ENCODE measurements at regions not wholly inside any gene's neighbourhood (a gene's known extent, or its start where the extent isn't known, plus 50 kb on each side); places are given as distances from the start of the nearest gene placed in this dataset.

DNA sequence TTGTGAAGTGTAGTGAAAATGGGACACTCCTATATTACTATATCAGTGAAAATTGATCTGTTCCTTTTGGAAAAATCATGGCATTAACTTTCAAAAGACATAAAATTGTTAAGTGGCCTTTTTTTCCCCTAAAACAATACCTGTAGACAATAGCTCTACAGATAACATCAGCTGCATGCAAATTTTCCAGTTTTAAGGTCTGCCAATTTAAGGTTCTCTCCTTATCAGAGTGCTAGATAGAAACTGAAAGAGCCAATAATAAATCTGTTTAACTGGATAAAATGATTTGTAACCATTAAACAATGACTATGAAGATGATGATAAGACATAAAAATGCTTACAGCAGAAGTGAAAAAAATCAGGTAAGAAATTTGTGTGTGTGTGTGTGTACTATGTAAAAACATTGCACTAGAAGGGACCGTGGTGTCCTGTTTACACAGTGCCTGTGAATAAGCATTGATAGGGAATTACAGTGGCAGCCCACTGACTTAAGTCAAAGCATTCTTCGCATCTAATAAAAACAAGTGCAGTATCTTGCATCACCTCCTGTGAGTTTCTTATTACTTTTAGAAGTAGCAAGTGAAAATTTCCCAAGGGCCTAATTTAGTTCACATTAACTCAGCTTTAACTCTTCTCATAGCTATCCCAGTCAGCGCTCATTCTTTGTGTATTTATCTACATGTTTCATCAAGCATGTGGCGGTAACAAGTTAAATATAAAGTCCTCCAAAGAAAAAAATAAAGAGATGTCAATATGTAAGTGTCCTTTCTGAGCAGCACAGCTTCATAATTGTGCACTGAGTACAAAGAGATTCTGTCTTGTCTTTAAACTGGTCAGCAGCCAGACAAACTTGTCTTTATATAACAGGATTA, 261.9 kb downstream of the ARL4A start:
- no peak for ATAC-seq
- Mint-ChIP-seq H3K9me3 (no peaks in the 10 kb centered on the region), H3K36me3 (no peaks in the 10 kb centered on the region), H3K4me1 (no peaks in the 10 kb centered on the region), H3K27me3 (no peaks in the 10 kb centered on the region), H3K27ac (no peak overlapping the region), H3K4me3 (no peak overlapping the region)

DNA sequence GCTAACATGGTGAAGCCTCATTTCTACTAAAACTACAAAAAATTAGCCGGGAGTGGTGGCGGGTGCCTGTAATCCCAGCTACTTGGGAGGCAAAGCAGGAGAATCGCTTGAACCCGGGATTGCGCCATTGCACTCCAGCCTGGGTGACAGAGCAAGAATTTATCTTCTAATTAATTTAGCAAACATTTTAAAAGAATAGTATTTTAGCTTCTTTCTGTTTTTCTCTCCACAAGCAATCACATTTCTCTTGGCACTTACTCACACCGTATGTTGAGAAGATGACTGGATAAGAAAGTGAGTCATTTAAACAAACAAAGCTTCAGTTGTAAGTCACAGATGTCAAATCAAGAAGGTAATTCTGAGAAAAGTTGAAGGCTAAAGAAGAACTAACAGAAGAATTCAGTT, 264.0 kb downstream of the ARL4A start:
- Mint-ChIP-seq H3K4me1 (no peaks in the 10 kb centered on the region), H3K4me3 (no peak overlapping the region), H3K27me3 (no peaks in the 10 kb centered on the region), H3K9me3 (no peaks in the 10 kb centered on the region), H3K27ac (no peak overlapping the region), H3K36me3 (no peaks in the 10 kb centered on the region)
- no peak for ATAC-seq

DNA sequence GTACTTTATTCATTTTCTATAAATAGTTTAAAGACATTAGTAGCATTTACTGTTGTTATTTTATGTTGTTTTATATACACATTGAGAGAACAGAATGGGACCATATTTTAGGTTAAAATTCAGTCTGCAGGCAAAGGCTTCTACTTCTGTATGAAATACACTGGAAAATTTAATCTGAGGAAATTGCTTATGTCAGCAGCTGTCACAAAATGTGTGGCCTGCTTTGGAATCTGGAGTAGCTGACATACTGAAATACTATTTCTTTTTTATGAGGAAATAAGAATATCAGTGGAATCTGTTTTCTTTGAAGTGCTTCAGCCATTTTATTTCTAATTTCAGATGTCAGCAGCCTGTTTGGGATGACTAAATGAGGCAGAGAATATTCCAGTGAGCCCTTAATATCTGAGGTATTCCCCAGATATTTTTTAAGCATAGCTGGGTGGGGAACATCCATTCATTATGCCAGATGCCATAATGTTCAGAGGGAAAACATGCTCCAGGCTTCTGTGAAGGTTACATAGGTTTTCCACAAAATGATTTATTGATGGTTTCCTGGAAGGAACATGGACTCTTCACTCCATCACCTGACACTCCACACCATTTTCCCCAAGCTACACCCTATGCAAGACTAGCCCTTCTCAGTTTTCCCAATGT, 267.1 kb downstream of the ARL4A start:
- Mint-ChIP-seq H3K27ac (no peak overlapping the region), H3K36me3 (no peaks in the 10 kb centered on the region), H3K4me1 (no peaks in the 10 kb centered on the region), H3K4me3 (no peak overlapping the region), H3K9me3 (no peaks in the 10 kb centered on the region), H3K27me3 (peaks cover 4% of the 10 kb centered on the region)
- ATAC-seq, result no peak

DNA sequence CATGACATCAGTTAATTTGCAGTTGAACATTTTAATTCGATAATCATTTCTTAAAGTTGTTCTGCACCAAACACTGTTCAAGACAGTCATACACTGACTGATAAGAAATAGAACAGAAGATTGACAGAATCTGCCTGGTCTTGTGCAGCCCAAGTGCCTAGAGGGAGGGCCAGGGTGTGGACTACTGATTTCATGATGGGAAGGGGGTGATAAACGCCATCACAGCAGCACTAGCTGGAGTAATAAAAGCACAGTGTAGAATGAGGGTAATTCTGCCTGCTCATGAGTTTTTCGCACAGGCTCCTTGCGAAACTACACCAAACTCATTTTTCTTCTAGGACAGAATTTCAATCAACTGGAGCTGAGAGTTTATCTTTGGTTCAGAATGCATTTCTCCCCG, 270.1 kb downstream of the ARL4A start:
- no peaks in the 10 kb centered on the region for H3K36me3 Mint-ChIP-seq
- ATAC-seq, result no peak
- H3K4me3 Mint-ChIP-seq, result no peak overlapping the region
- H3K4me1 Mint-ChIP-seq, result no peaks in the 10 kb centered on the region
- H3K27me3 Mint-ChIP-seq, result peaks cover 9% of the 10 kb centered on the region
- no peaks in the 10 kb centered on the region for H3K9me3 Mint-ChIP-seq
- H3K27ac Mint-ChIP-seq, result no peak overlapping the region

DNA sequence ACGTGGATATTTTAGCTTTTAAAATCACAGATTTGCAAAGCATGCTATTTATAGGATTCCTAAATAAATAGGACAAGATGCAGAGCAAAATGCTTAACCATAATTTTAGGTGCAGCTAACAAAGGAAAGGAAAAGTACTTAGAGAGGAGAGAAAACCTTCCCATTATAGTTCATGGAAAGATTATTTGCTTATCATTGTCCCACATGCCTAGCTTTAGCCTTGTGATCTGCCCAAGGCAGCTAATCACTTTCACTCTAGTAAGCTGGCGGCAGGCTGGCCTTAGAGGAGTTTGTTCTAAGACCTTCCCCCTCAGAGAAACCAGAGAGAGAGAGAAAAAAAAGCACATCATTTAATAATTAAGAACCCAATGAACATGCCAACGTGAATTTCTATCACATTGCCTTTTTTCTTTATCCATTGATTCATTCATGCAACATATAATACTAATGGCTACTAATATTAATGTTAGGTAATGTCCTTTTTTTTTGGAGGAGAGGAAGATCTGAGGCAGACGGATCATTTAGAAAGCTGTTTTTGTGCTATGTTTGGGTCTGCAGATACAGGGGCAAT, 274.6 kb downstream of the ARL4A start:
- no peak for ATAC-seq
- no peaks in the 10 kb centered on the region for H3K4me1 Mint-ChIP-seq
- H3K27me3 Mint-ChIP-seq, result peaks cover 17% of the 10 kb centered on the region
- no peak overlapping the region for H3K4me3 Mint-ChIP-seq
- H3K9me3 Mint-ChIP-seq, result no peaks in the 10 kb centered on the region
- H3K36me3 Mint-ChIP-seq, result no peaks in the 10 kb centered on the region
- H3K27ac Mint-ChIP-seq, result no peak overlapping the region

DNA sequence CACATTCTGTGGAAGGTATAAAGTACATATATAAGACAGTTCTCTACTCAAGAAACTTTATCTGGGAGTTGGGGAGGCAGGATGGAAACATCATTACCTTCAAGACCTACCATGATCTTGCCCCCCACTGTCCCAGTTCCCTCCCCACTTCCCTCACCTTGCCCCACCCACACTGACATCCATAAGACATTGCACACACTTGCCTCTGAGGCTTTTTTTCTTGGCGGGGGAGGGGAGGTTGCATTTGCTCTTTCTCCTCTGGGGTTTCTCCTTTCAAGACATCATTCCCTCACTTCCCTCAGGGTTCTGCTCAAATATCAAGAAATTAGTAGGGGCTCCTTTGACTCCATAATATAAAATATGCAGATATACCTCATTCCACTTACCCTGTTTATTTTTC, 276.0 kb downstream of the ARL4A start:
- Mint-ChIP-seq H3K4me3 (no peak overlapping the region), H3K36me3 (no peaks in the 10 kb centered on the region), H3K4me1 (no peaks in the 10 kb centered on the region), H3K27me3 (peaks cover 21% of the 10 kb centered on the region), H3K27ac (no peak overlapping the region), H3K9me3 (no peaks in the 10 kb centered on the region)
- ATAC-seq, result no peak

DNA sequence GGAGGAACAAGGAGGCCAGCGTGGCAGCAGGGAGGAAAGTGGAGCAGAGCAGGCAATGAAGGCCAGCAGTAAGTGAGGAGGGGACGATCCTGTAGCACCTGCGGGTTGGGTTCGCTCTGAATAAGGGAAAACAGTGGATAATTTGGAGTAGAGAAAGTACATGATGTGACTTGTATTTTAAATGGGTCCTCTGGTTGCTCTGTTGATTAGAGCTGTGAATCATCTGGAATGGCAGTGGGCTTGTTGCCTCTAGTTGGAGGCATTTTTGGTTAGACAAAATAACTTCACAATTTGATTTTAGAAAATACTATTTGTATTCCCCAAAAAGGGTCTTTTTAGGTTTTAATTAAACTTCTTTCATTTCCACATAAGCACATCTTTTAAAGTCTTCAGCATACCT, 277.4 kb downstream of the ARL4A start:
- peaks cover 18% of the 10 kb centered on the region for H3K27me3 Mint-ChIP-seq
- no peak overlapping the region for H3K27ac Mint-ChIP-seq

DNA sequence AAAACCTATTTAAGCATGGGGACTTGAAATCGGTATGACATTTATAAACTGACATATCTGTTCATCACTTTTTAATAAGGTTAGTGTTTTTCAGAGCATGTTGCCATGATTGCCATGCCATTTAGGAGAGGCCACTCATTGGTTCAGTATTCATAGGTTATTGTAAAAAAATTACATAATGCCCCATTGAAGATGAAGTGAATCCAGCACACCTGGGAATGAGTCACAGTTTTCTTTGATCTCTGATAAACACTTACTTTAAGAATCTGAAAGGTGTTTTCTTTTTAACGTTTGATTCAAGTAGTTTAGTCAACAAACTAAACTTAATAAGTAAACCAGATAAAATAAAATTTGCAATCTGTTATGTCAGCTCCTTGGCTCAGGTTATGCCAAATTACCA, 278.3 kb downstream of the ARL4A start:
- H3K4me3 Mint-ChIP-seq, result no peak overlapping the region
- H3K9me3 Mint-ChIP-seq, result no peaks in the 10 kb centered on the region
- H3K4me1 Mint-ChIP-seq, result no peaks in the 10 kb centered on the region
- H3K36me3 Mint-ChIP-seq, result no peaks in the 10 kb centered on the region
- peaks cover 16% of the 10 kb centered on the region for H3K27me3 Mint-ChIP-seq
- H3K27ac Mint-ChIP-seq, result no peak overlapping the region
- ATAC-seq, result no peak

More for the DNA sequence above, 277.4 kb downstream of the ARL4A start:
- Mint-ChIP-seq H3K36me3 (no peaks in the 10 kb centered on the region), H3K4me1 (no peaks in the 10 kb centered on the region), H3K4me3 (no peak overlapping the region), H3K9me3 (no peaks in the 10 kb centered on the region)
- no peak for ATAC-seq

DNA sequence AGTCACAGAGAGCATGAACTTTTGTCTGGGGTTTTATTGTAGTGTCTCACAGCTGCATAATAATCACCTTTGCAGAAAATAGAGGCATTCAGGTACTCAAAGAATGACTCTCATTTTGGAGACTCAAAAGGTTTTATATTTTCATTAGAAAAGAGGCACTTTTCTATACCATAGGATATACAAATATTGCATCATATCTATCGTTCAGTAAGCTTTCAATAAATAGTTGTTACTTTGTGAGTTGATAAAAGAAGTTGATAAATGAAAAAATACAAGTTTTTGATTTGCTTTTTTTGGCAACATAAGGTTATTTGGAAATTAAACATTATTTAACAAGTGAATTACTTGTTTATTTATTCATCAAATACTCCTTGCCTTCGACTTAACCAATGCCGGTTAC, 279.9 kb downstream of the ARL4A start:
- H3K36me3 Mint-ChIP-seq, result no peaks in the 10 kb centered on the region
- peaks cover 16% of the 10 kb centered on the region for H3K27me3 Mint-ChIP-seq
- no peaks in the 10 kb centered on the region for H3K4me1 Mint-ChIP-seq
- no peak overlapping the region for H3K4me3 Mint-ChIP-seq
- ATAC-seq, result no peak
- no peak overlapping the region for H3K27ac Mint-ChIP-seq
- no peaks in the 10 kb centered on the region for H3K9me3 Mint-ChIP-seq

DNA sequence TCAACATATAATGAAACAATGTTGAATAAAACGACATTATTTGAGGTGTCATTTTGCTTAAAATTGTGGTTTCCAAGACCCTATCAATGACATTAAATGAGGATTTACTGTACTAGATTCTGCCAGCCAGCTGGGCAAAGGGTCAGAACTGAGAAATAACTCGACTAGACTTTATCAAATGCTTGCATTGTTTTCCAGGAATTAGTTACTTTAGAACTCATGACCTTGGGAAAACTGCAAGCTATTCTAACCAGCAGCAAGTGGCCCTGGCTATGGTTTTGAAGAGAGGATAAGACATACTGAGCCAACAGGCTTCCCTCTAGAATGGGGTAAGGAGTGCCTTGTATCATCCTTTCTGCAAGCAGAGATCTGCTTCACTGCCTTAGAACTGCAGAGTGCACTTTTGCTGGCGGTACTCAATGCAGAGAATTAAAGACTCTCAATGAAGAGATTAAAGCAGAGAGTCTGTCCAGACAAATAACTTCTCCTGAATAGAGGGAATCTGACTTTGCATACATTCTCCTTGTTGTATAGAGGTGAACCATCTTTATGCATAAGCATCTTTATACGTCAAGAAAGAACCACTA, 281.5 kb downstream of the ARL4A start:
- Mint-ChIP-seq H3K4me1 (no peaks in the 10 kb centered on the region), H3K36me3 (no peaks in the 10 kb centered on the region), H3K27ac (no peak overlapping the region), H3K4me3 (no peak overlapping the region), H3K27me3 (peaks cover 8% of the 10 kb centered on the region), H3K9me3 (no peaks in the 10 kb centered on the region)
- no peak for ATAC-seq

DNA sequence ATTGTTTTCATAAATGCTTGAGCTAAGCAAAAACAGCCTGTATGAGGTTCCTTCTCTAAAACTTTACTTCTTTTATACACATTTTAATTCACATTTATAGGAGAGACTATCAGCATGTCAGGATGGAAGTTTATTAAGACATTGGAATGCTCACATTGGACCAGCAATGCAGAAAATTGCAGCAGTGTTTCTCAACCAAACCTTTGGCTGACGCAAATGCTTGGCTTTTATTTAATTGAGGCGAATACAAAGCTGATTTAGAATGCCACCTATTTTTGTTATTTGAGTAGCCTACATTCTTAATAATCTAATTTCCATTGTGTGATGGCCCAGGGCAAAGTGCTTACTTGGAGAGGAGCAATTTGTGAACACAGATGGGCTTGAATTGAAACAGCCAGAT, 283.2 kb downstream of the ARL4A start:
- no peak for ATAC-seq
- Mint-ChIP-seq H3K4me3 (no peak overlapping the region), H3K36me3 (no peaks in the 10 kb centered on the region), H3K27me3 (peaks cover 8% of the 10 kb centered on the region), H3K27ac (no peak overlapping the region), H3K9me3 (peaks cover 3% of the 10 kb centered on the region), H3K4me1 (no peaks in the 10 kb centered on the region)

DNA sequence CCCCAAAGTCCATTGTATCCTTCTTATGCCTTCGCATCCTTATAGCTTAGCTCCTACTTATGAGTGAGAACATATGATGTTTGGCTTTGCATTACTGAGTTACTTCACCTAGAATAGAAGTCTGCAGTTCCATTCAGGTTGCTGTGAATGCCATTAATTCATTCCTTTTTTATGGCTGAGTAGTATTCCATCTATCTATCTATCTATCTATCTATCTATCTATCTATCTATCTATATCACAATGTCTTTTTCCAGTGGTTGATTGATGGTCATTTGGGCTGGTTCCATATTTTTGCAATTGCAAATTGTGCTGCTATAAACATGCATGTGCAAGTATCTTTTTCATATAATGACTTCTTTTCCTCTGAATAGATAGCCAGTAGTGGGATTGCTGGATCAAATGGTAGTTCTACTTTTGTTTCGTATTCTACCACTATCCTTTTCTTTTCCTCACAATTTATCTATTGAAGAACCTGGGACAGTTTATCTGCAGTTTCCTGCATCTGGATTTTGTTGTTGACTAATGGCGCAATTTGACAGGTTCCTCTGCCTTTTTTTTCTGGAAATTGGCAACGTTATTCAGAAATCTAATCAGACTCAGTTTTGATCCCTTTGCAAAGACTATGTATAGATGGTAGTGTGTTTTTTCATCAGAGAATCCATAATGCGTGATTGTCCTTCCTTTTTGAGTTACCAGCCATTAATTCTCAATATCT, 287.2 kb downstream of the ARL4A start:
- peaks cover 8% of the 10 kb centered on the region for H3K27me3 Mint-ChIP-seq
- ATAC-seq, result no peak
- no peak overlapping the region for H3K27ac Mint-ChIP-seq
- no peaks in the 10 kb centered on the region for H3K36me3 Mint-ChIP-seq
- H3K9me3 Mint-ChIP-seq, result peaks cover 3% of the 10 kb centered on the region
- no peaks in the 10 kb centered on the region for H3K4me1 Mint-ChIP-seq
- H3K4me3 Mint-ChIP-seq, result no peak overlapping the region

DNA sequence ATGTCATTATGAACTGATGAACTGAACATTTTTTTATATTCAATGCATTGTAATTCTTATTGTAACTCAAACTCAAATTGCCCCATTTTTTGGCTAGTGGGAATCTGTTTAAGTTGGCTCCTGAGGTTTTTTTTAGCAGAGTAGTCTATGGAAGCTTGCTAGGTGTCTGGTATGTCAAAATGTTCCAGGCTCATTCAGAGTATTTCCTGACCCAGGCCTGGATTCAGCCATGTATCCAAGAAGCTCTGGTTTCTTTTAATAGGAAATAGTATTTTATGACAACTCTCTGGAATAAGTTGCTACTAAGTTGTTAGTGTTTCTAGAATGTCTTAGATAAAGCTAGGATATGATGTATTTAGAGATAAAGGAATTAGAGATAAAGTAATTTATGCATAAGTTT, 288.0 kb downstream of the ARL4A start:
- Mint-ChIP-seq H3K27me3 (peaks cover 8% of the 10 kb centered on the region), H3K9me3 (peaks cover 3% of the 10 kb centered on the region), H3K4me3 (no peak overlapping the region), H3K4me1 (no peaks in the 10 kb centered on the region), H3K36me3 (no peaks in the 10 kb centered on the region), H3K27ac (no peak overlapping the region)
- ATAC-seq, result no peak

DNA sequence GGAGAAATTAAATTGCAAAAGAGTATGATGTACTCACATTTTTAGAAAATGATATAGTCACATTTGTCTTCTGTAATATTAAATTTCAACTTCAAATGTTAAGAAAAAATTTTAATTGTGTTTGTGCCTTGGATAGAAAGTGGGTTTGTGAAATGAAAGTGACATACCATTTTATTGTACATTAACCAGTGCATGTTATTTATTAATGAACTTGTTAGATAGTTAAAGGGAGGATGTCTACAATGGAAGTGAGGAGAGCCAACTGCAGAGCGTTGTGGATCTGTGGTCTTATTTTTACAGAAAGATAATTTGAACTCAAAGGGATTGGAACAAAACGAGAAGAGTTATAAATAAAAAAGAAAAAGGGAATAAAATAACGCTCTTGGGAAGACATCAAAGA, 291.7 kb downstream of the ARL4A start:
- H3K36me3 Mint-ChIP-seq, result no peaks in the 10 kb centered on the region
- no peak for ATAC-seq
- H3K4me3 Mint-ChIP-seq, result no peak overlapping the region
- peaks cover 3% of the 10 kb centered on the region for H3K9me3 Mint-ChIP-seq
- H3K27ac Mint-ChIP-seq, result no peak overlapping the region
- peaks cover 8% of the 10 kb centered on the region for H3K27me3 Mint-ChIP-seq
- no peaks in the 10 kb centered on the region for H3K4me1 Mint-ChIP-seq

DNA sequence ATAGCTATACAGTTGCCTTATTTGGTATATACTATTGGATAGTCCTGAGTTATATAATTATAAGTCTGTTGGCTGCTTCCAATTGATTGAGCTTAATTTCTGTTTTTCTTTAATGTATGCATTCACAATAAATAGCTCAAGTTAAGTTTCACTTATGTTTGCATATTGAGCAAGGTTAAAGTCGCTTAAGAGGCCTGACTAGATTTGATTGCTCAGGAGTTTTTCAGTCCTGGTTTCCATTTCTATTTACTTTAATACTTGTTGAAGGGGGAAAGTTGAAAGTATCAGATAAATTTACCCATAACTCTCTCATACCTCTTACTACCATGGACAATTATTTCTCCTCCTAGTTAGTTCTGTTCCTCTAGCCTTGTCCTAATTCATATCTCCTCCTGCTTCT, 294.7 kb downstream of the ARL4A start:
- Mint-ChIP-seq H3K27ac (no peak overlapping the region), H3K36me3 (no peaks in the 10 kb centered on the region), H3K4me1 (no peaks in the 10 kb centered on the region), H3K9me3 (no peaks in the 10 kb centered on the region), H3K4me3 (no peak overlapping the region), H3K27me3 (peaks cover 8% of the 10 kb centered on the region)
- ATAC-seq, result no peak
